NB4 (cell line): ENCODE measurements at regions not wholly inside any gene's neighbourhood (a gene's known extent, or its start where the extent isn't known, plus 50 kb on each side); places are given as distances from the start of the nearest gene placed in this dataset.

ENCODE experiments used
- DNase-seq: peaks from one replicate; pipeline ENCODE4 v3.0.0; 2010; ENCODE audit warnings: low read depth
- H3K4me3 ChIP-seq: one replicate; pipeline ENCODE4 v1.5.1; 2011; ENCODE audit warnings: mild to moderate bottlenecking, low read depth, low read length, moderate library complexity
- MYC ChIP-seq: IDR thresholded peaks from 2 replicates; pipeline ENCODE4 v1.6.1; 2011; ENCODE audit warnings: low read depth, low read length
- POLR2A ChIP-seq: IDR thresholded peaks from 2 replicates; pipeline ENCODE4 v1.6.1; 2011; ENCODE audit warnings: mild to moderate bottlenecking; ENCODE audit not compliant: insufficient read length; ENCODE audit errors: extremely low read depth
- TF ChIP-seq, protein P1 (sequence below): IDR thresholded peaks from one replicate; pipeline ENCODE4 v1.5.1; 2012; ENCODE audit warnings: low read depth, low read length
- TF ChIP-seq, protein P2 (sequence below): IDR thresholded peaks from 2 replicates; pipeline ENCODE4 v1.6.1; 2011; ENCODE audit warnings: low read depth, low read length

DNA sequence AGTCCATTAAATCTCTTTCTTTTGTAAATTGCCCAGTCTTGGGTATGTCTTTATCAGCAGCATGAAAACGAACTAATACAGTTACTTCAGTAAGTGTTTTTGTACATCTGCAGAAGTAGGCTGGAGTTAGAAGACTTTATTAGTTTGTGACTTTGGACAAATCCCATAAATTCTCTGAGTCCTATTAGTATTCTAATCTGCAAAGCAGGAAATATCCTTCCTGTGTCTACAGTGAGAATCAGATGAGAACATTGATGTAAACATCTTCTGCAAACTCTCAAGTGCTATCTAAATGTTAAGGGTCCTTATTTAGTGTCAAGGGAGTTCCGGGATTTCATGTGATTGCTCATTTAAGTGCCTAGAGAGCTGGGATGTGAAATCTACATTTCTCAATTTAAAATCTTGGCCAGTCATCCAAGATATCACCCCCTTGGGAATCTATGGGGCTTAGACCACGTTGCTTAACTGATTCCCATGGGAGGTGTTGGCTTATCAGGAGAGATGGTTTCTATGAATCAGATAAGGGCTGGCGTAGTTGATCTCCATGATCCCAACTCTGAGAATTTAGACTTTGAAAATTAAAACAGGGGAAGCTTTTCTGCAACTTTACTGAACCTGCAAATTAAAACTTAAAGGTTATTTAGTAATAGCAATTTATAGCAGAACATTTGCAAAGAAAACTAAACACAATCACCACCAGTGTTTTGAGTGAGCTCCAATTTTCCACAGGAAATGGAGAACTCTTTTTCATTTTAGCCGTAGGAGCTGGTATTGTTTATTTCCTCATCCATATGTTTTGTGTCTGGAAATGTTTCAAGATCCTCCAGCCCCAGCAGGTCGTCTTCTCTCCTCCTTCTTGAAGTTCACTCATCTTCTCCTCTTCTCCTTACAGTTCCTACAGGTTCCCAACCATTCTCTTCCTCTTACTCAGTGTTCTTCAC is 241.6 kb upstream of the CD180 start:
- no peak for TF ChIP-seq POLR2A
- TF ChIP-seq, protein P1, sequence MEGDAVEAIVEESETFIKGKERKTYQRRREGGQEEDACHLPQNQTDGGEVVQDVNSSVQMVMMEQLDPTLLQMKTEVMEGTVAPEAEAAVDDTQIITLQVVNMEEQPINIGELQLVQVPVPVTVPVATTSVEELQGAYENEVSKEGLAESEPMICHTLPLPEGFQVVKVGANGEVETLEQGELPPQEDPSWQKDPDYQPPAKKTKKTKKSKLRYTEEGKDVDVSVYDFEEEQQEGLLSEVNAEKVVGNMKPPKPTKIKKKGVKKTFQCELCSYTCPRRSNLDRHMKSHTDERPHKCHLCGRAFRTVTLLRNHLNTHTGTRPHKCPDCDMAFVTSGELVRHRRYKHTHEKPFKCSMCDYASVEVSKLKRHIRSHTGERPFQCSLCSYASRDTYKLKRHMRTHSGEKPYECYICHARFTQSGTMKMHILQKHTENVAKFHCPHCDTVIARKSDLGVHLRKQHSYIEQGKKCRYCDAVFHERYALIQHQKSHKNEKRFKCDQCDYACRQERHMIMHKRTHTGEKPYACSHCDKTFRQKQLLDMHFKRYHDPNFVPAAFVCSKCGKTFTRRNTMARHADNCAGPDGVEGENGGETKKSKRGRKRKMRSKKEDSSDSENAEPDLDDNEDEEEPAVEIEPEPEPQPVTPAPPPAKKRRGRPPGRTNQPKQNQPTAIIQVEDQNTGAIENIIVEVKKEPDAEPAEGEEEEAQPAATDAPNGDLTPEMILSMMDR, result no peak
- no peak for TF ChIP-seq MYC
- TF ChIP-seq, protein P2, sequence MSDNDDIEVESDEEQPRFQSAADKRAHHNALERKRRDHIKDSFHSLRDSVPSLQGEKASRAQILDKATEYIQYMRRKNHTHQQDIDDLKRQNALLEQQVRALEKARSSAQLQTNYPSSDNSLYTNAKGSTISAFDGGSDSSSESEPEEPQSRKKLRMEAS, result no peak
- peak; percentile 37 for DNase-seq
- no peak overlapping the region for H3K4me3 ChIP-seq

DNA sequence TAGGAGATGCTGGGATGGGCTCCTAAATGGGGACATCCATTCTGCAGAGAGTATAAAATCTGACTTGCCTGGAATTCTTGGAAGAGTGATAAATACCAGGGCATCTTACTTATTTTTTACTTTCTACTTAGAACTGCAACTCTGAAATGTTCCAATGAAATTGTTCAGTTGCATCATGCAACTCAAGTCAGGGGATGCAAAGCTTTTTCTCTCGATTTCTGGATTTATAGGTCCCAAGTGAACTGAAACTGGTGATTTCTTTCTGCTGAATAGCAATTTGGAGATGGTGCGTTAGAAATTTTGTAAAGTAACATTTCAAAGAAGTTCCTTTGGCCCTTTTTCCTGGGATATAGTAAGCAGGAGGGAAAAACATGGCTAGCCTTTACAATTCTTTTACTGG is 238.4 kb upstream of the CD180 start:
- TF ChIP-seq MYC, result no peak
- TF ChIP-seq, protein P1, result no peak
- TF ChIP-seq POLR2A, result no peak
- TF ChIP-seq, protein P2, result no peak
- H3K4me3 ChIP-seq, result no peak overlapping the region
- no peak for DNase-seq

- DNase-seq, result no peak
- TF ChIP-seq POLR2A (no peak), MYC (no peak)
- TF ChIP-seq, protein P1, result no peak
- TF ChIP-seq, protein P2, result no peak
- H3K4me3 ChIP-seq, result no peak overlapping the region
These were observed 237.9 kb upstream of the CD180 start for GRCh38 chr5:67434466-67434865.

DNA sequence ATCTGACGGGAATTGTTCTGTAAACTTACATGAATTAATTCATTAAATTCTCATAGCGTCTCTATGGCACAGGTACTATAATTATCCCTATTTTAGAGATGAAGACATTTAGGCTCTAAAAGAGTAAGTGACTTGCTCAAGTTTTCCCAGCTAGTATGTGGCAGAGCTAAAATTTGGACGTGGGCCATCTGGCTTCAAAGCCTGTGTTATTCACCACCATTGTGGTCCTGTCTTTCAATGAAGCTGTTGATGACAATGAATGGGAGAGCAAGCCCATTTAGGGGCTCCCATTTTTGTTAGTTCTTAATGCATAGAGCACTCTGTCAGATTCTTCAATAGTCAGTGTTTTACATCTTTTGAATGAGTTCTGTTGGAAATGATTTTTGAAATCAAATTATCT is 236.0 kb upstream of the CD180 start:
- DNase-seq, result no peak
- TF ChIP-seq, protein P2, result no peak
- TF ChIP-seq MYC (no peak), POLR2A (no peak)
- TF ChIP-seq, protein P1, result no peak
- H3K4me3 ChIP-seq, result no peak overlapping the region

DNA sequence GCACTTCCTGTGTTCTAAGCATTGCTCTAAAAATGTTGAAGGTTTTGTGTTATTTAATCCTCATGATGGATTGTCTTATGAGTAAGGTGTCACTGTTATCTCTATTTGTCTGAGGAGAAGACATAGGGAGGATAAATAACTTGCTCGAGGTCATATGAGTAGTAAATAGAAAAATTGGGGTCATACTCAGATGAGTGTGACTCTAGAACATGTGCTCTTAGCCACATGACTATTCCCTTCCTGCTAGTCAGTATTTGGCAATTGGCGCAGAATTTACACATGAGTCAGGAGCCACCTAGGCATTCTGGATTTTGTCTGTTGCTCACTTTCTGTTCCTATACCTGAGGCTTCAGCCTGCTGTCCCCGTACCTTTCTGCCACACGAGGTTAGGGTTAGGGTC is 234.6 kb upstream of the CD180 start:
- H3K4me3 ChIP-seq, result no peak overlapping the region
- TF ChIP-seq, protein P1, result no peak
- no peak for TF ChIP-seq POLR2A
- no peak for TF ChIP-seq MYC
- TF ChIP-seq, protein P2, result no peak

More for the DNA sequence above, 234.6 kb upstream of the CD180 start:
- no peak for DNase-seq
